ENCODE measurements at regions not wholly inside any gene's neighbourhood (a gene's known extent, or its start where the extent isn't known, plus 50 kb on each side); places are given as distances from the start of the nearest gene placed in this dataset.

DNA sequence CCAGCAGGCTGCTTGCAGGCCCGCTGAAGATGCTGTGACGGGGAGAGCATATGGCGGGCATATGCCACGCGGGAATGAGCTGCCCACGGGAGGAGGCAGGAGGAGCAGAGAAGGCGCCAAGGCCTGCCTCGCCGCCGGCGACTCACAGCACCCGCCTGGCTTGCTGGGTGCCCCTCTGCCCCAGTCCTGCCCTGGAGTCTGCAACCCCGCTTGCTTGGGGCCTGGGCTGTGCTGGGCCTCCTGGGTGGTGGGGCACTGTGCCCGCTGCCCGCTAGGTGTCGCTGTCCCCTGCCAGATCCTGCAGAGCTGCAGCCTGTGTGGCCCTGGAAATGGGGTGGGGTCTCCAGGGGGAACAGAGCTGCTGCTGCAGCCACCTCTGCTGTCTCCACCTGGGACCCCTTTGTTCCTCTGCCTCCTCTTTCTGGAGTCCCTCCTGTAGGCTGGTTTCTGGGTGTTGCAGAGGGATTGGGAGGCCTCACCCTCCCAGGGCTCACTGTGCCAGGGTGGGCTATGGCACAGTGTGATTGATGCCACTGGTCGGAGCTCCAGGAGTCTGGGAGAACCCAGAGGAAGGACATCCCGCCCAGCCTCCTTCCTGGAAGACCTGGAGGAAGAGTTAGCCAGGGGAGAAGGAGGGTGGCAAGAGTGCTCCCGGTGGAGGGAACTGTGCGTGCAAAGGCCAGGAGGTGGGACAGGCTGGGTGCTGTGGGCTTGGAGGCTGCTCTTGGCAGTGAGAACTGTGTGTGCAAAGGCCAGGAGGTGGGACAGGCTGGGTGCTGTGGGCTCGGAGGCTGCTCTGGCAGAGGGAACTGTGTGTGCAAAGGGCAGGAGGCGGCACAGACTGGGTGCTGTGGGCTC, 141.0 kb upstream of the CIBAR2 start (continued):
- TF ChIP-seq ELF1 (CRISPR knock-in tag; IDR thresholded peaks at IDR 0.05), result no peak
- TF ChIP-seq, protein P1, sequence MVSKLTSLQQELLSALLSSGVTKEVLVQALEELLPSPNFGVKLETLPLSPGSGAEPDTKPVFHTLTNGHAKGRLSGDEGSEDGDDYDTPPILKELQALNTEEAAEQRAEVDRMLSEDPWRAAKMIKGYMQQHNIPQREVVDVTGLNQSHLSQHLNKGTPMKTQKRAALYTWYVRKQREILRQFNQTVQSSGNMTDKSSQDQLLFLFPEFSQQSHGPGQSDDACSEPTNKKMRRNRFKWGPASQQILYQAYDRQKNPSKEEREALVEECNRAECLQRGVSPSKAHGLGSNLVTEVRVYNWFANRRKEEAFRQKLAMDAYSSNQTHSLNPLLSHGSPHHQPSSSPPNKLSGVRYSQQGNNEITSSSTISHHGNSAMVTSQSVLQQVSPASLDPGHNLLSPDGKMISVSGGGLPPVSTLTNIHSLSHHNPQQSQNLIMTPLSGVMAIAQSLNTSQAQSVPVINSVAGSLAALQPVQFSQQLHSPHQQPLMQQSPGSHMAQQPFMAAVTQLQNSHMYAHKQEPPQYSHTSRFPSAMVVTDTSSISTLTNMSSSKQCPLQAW (CRISPR knock-in tag; IDR thresholded peaks at IDR 0.05), result 0 out of 2 replicates have a peak, but pooled peaks have one; percentile 28
- TF ChIP-seq PAF1 (CRISPR knock-in tag; IDR thresholded peaks at IDR 0.05), result no peak
- no peak for TF ChIP-seq NR2F6 (IDR thresholded peaks at IDR 0.05)
- peak; percentile 37; the same call in 1 of the 2 replicates for TF ChIP-seq NR2F6 (CRISPR knock-in tag; IDR thresholded peaks at IDR 0.05)
- TF ChIP-seq, protein P2, sequence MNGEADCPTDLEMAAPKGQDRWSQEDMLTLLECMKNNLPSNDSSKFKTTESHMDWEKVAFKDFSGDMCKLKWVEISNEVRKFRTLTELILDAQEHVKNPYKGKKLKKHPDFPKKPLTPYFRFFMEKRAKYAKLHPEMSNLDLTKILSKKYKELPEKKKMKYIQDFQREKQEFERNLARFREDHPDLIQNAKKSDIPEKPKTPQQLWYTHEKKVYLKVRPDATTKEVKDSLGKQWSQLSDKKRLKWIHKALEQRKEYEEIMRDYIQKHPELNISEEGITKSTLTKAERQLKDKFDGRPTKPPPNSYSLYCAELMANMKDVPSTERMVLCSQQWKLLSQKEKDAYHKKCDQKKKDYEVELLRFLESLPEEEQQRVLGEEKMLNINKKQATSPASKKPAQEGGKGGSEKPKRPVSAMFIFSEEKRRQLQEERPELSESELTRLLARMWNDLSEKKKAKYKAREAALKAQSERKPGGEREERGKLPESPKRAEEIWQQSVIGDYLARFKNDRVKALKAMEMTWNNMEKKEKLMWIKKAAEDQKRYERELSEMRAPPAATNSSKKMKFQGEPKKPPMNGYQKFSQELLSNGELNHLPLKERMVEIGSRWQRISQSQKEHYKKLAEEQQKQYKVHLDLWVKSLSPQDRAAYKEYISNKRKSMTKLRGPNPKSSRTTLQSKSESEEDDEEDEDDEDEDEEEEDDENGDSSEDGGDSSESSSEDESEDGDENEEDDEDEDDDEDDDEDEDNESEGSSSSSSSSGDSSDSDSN (CRISPR knock-in tag; IDR thresholded peaks at IDR 0.05), result peak; percentile 38; the same call in 1 of the 2 replicates
- TF ChIP-seq ZNF563 (CRISPR knock-in tag; IDR thresholded peaks at IDR 0.05), result no peak
- TF ChIP-seq, protein P3, sequence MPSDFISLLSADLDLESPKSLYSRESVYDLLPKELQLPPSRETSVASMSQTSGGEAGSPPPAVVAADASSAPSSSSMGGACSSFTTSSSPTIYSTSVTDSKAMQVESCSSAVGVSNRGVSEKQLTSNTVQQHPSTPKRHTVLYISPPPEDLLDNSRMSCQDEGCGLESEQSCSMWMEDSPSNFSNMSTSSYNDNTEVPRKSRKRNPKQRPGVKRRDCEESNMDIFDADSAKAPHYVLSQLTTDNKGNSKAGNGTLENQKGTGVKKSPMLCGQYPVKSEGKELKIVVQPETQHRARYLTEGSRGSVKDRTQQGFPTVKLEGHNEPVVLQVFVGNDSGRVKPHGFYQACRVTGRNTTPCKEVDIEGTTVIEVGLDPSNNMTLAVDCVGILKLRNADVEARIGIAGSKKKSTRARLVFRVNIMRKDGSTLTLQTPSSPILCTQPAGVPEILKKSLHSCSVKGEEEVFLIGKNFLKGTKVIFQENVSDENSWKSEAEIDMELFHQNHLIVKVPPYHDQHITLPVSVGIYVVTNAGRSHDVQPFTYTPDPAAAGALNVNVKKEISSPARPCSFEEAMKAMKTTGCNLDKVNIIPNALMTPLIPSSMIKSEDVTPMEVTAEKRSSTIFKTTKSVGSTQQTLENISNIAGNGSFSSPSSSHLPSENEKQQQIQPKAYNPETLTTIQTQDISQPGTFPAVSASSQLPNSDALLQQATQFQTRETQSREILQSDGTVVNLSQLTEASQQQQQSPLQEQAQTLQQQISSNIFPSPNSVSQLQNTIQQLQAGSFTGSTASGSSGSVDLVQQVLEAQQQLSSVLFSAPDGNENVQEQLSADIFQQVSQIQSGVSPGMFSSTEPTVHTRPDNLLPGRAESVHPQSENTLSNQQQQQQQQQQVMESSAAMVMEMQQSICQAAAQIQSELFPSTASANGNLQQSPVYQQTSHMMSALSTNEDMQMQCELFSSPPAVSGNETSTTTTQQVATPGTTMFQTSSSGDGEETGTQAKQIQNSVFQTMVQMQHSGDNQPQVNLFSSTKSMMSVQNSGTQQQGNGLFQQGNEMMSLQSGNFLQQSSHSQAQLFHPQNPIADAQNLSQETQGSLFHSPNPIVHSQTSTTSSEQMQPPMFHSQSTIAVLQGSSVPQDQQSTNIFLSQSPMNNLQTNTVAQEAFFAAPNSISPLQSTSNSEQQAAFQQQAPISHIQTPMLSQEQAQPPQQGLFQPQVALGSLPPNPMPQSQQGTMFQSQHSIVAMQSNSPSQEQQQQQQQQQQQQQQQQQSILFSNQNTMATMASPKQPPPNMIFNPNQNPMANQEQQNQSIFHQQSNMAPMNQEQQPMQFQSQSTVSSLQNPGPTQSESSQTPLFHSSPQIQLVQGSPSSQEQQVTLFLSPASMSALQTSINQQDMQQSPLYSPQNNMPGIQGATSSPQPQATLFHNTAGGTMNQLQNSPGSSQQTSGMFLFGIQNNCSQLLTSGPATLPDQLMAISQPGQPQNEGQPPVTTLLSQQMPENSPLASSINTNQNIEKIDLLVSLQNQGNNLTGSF (CRISPR knock-in tag; IDR thresholded peaks at IDR 0.05), result 0 out of 2 replicates have a peak, but pooled peaks have one; percentile 34
- TF ChIP-seq SMARCC2 (IDR thresholded peaks at IDR 0.05), result no peak
- TF ChIP-seq, protein P4, sequence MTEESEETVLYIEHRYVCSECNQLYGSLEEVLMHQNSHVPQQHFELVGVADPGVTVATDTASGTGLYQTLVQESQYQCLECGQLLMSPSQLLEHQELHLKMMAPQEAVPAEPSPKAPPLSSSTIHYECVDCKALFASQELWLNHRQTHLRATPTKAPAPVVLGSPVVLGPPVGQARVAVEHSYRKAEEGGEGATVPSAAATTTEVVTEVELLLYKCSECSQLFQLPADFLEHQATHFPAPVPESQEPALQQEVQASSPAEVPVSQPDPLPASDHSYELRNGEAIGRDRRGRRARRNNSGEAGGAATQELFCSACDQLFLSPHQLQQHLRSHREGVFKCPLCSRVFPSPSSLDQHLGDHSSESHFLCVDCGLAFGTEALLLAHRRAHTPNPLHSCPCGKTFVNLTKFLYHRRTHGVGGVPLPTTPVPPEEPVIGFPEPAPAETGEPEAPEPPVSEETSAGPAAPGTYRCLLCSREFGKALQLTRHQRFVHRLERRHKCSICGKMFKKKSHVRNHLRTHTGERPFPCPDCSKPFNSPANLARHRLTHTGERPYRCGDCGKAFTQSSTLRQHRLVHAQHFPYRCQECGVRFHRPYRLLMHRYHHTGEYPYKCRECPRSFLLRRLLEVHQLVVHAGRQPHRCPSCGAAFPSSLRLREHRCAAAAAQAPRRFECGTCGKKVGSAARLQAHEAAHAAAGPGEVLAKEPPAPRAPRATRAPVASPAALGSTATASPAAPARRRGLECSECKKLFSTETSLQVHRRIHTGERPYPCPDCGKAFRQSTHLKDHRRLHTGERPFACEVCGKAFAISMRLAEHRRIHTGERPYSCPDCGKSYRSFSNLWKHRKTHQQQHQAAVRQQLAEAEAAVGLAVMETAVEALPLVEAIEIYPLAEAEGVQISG (CRISPR knock-in tag; IDR thresholded peaks at IDR 0.05), result 0 out of 2 replicates have a peak, but pooled peaks have one; percentile 24
- 0 out of 2 replicates have a peak, but pooled peaks have one; percentile 86 for TF ChIP-seq NFIB (CRISPR knock-in tag; IDR thresholded peaks at IDR 0.05; ENCODE audit: borderline replicate concordance)
- peak; percentile 38; the same call in 1 of the 2 replicates for TF ChIP-seq GABPB1 (CRISPR knock-in tag; IDR thresholded peaks at IDR 0.05)
- peak; percentile 62; the same call in 1 of the 2 replicates for TF ChIP-seq CHD4 (IDR thresholded peaks at IDR 0.05; ENCODE audit: borderline replicate concordance, low read length)
- peak; percentile 49; the same call in 1 of the 2 replicates for TF ChIP-seq MAF1 (CRISPR knock-in tag; IDR thresholded peaks at IDR 0.05; ENCODE audit: borderline replicate concordance)
- TF ChIP-seq ZZZ3 (CRISPR knock-in tag; IDR thresholded peaks at IDR 0.05; ENCODE audit: borderline replicate concordance), result peak; percentile 58; the same call in 1 of the 2 replicates
